ENCODE measurements at regions not wholly inside any gene's neighbourhood (a gene's known extent, or its start where the extent isn't known, plus 50 kb on each side); places are given as distances from the start of the nearest gene placed in this dataset.

- Histone ChIP-seq H3K9me3 (no peaks in the 10 kb centered on the region), H3K36me3 (replicated peaks in 1 of 2; ENCODE audit: control insufficient read depth in 1 of 2, insufficient read depth in 2 of 2, low read length in 1 of 2) (no peaks in the 10 kb centered on the region), H3K27ac (ENCODE audit: low read depth in 2 of 2, low read length in 1 of 2) (no peak overlapping the region), H3K27me3 (ENCODE audit: insufficient read depth) (no peaks in the 10 kb centered on the region; the same call in 1 of the 2 replicates), H3K4me2 (no peak overlapping the region), H4K20me1 (ENCODE audit: insufficient read depth) (no peaks in the 10 kb centered on the region), H3K9me2 (no peaks in the 10 kb centered on the region), H3K9ac (no peak overlapping the region), H3K79me2 (ENCODE audit: insufficient read depth) (no peaks in the 10 kb centered on the region), H2AFZ (ENCODE audit: low read depth) (no peak overlapping the region), H3K4me1 (ENCODE audit: control insufficient read depth in 1 of 2, insufficient read depth in 2 of 2, low read depth in 1 of 2, low read length in 1 of 2) (no peaks in the 10 kb centered on the region), H3K4me3 (ENCODE audit: low read depth in 2 of 2, low read length in 1 of 2) (no peak overlapping the region), H3F3A (replicated peaks; ENCODE audit: insufficient read depth) (no peaks in the 10 kb centered on the region)
- no peak for TF ChIP-seq USF2 (IDR thresholded peaks at IDR 0.05; ENCODE audit: borderline replicate concordance, low read depth, low read length)
- TF ChIP-seq NRF1 (IDR thresholded peaks at IDR 0.05; ENCODE audit: low read depth, low read length), result no peak
- TF ChIP-seq FOXJ3 (CRISPR knock-in tag; IDR thresholded peaks at IDR 0.05), result no peak
- TF ChIP-seq, protein P1, sequence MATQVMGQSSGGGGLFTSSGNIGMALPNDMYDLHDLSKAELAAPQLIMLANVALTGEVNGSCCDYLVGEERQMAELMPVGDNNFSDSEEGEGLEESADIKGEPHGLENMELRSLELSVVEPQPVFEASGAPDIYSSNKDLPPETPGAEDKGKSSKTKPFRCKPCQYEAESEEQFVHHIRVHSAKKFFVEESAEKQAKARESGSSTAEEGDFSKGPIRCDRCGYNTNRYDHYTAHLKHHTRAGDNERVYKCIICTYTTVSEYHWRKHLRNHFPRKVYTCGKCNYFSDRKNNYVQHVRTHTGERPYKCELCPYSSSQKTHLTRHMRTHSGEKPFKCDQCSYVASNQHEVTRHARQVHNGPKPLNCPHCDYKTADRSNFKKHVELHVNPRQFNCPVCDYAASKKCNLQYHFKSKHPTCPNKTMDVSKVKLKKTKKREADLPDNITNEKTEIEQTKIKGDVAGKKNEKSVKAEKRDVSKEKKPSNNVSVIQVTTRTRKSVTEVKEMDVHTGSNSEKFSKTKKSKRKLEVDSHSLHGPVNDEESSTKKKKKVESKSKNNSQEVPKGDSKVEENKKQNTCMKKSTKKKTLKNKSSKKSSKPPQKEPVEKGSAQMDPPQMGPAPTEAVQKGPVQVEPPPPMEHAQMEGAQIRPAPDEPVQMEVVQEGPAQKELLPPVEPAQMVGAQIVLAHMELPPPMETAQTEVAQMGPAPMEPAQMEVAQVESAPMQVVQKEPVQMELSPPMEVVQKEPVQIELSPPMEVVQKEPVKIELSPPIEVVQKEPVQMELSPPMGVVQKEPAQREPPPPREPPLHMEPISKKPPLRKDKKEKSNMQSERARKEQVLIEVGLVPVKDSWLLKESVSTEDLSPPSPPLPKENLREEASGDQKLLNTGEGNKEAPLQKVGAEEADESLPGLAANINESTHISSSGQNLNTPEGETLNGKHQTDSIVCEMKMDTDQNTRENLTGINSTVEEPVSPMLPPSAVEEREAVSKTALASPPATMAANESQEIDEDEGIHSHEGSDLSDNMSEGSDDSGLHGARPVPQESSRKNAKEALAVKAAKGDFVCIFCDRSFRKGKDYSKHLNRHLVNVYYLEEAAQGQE (IDR thresholded peaks at IDR 0.05; ENCODE audit: low read depth, low read length), result no peak
- TF ChIP-seq GABPA (IDR thresholded peaks at IDR 0.05; ENCODE audit: low read depth), result no peak
- TF ChIP-seq TCF12 (IDR thresholded peaks at IDR 0.05), result no peak
- TF ChIP-seq, protein P2, sequence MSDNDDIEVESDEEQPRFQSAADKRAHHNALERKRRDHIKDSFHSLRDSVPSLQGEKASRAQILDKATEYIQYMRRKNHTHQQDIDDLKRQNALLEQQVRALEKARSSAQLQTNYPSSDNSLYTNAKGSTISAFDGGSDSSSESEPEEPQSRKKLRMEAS (IDR thresholded peaks at IDR 0.05; ENCODE audit: low read depth), result no peak
- no peak for TF ChIP-seq RFX5 (IDR thresholded peaks at IDR 0.05; ENCODE audit: low read length)
- TF ChIP-seq MXI1 (IDR thresholded peaks at IDR 0.05; ENCODE audit: low read depth, low read length), result no peak
- no peak for TF ChIP-seq EP300 (IDR thresholded peaks at IDR 0.05; ENCODE audit: borderline replicate concordance in 1 of 2, low read depth in 1 of 2, low read length in 1 of 2)
- DNase-seq, result no peak
- 10% methylated on average over 4 of the region's 6 CpGs for WGBS (ENCODE audit: low lambda C conversion rate)
- ChIA-PET CTCF (no interaction called here), POLR2A (no interaction called here)
Observed at GRCh38 chr11:13094930-13095687, 86.0 kb downstream of the RASSF10 start.

DNA sequence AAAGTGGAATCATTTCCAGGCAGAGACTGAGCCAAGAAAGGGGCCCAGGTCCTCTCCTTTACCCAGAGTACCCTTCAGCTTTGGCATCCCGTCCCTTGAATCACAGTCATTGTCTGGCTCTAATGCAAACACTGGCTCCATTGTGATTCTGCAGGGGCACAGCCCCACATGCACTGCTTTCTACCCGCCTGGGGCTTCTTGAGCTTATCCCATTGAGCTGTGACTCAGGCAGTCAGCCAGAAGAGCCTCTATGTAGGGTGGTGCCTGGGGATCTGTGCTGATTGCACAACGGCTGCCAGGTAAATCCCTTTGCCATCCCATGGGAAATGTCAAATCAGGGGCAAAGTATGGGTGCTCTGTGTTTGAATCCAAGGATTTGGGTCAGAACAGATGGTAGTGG, 88.9 kb downstream of the RASSF10 start:
- H3K9ac ChIP-seq, result no peak overlapping the region
- H3K4me2 ChIP-seq, result no peak overlapping the region
- no peak overlapping the region for H2AFZ ChIP-seq (ENCODE audit: low read depth)
- no peak overlapping the region for H3K27ac ChIP-seq (ENCODE audit: low read depth in 2 of 2, low read length in 1 of 2)
- H4K20me1 ChIP-seq (ENCODE audit: insufficient read depth), result no peaks in the 10 kb centered on the region
- H3K4me3 ChIP-seq (ENCODE audit: low read depth in 2 of 2, low read length in 1 of 2), result no peak overlapping the region
- no peaks in the 10 kb centered on the region for H3K36me3 ChIP-seq (replicated peaks in 1 of 2; ENCODE audit: control insufficient read depth in 1 of 2, insufficient read depth in 2 of 2, low read length in 1 of 2)
- H3K9me3 ChIP-seq, result no peaks in the 10 kb centered on the region
- DNase-seq, result no peak
- ChIA-PET POLR2A (no interaction called here), CTCF (interaction anchor here (0.5 to 1.3 kb wide), 3 partner anchors 69 to 1651 kb away, joined by 3 read pairs; no protein-coding TSS in a partner anchor)
- no peaks in the 10 kb centered on the region for H3F3A ChIP-seq (replicated peaks; ENCODE audit: insufficient read depth)
- WGBS (ENCODE audit: low lambda C conversion rate), result 29% methylated on average over 3 of the region's 3 CpGs
- peaks cover 9% of the 10 kb centered on the region; the same call in 1 of the 2 replicates for H3K27me3 ChIP-seq (ENCODE audit: insufficient read depth)
- H3K4me1 ChIP-seq (ENCODE audit: control insufficient read depth in 1 of 2, insufficient read depth in 2 of 2, low read depth in 1 of 2, low read length in 1 of 2), result no peaks in the 10 kb centered on the region
- no peaks in the 10 kb centered on the region for H3K79me2 ChIP-seq (ENCODE audit: insufficient read depth)
- no peaks in the 10 kb centered on the region for H3K9me2 ChIP-seq
- TF ChIP-seq POLR2AphosphoS5 (IDR thresholded peaks at IDR 0.05; ENCODE audit: low read depth, low read length) (no peak), FOXJ3 (CRISPR knock-in tag; IDR thresholded peaks at IDR 0.05) (no peak), USF2 (IDR thresholded peaks at IDR 0.05; ENCODE audit: borderline replicate concordance, low read depth, low read length) (no peak), ELF1 (IDR thresholded peaks at IDR 0.05) (no peak), YY1 (IDR thresholded peaks at IDR 0.05; ENCODE audit: low read depth) (no peak), SMC3 (IDR thresholded peaks at IDR 0.05; ENCODE audit: low read depth, low read length) (no peak), RXRA (IDR thresholded peaks at IDR 0.05; ENCODE audit: borderline replicate concordance, low read depth) (no peak), SIN3A (IDR thresholded peaks at IDR 0.05; ENCODE audit: borderline replicate concordance, low read depth, low read length) (no peak), PBX3 (IDR thresholded peaks at IDR 0.05) (no peak), RAD21 (IDR thresholded peaks at IDR 0.05; ENCODE audit: low read length) (no peak), CHD2 (IDR thresholded peaks at IDR 0.05; ENCODE audit: low read length, partially characterized antibody) (no peak), USF1 (IDR thresholded peaks at IDR 0.05; ENCODE audit: borderline replicate concordance, low read depth) (no peak)
- TF ChIP-seq, protein P2 (IDR thresholded peaks at IDR 0.05; ENCODE audit: low read depth), result no peak

All from SK-N-SH (cell line).